B cell (primary cell): ENCODE measurements at regions not wholly inside any gene's neighbourhood (a gene's known extent, or its start where the extent isn't known, plus 50 kb on each side); places are given as distances from the start of the nearest gene placed in this dataset.

Experiments
- ATAC-seq: fragments of 200-7000 bp; cut with Tn5 transposase; one replicate; pipeline ENCODE4 v1.10.0; 2021; ENCODE audit warnings: low read depth, mild to moderate bottlenecking, moderate number of reproducible peaks, moderate library complexity
- CTCF ChIA-PET: fragments of 350-600 bp; sonication (Branson Sonifier 250); formaldehyde crosslinking; loops from one replicate; lab custom pipeline; 2021; ENCODE audit warnings: antibody characterized with exemption, inconsistent platforms; lab: Charles Lee
- POLR2A ChIA-PET: fragments of 350-600 bp; sonication (Branson Sonifier 250); formaldehyde crosslinking; loops from one replicate; lab custom pipeline; 2021; ENCODE audit warnings: antibody characterized with exemption; lab: Charles Lee
- DNase-seq: peaks from one replicate; pipeline ENCODE4 v3.0.0; 2013
- H2AFZ ChIP-seq: 2 replicates; pipeline ENCODE4 v1.6.1; 2012; ENCODE audit warnings: mild to moderate bottlenecking, low read depth, low read length; ENCODE audit not compliant: insufficient read depth, poor library complexity, severe bottlenecking
- H3K27ac ChIP-seq, 2 donors: 1 replicate in 1 of 2; 2 replicates in 1 of 2; pipeline ENCODE4 v1.5.1; 2012 to 2013; ENCODE audit warnings: low read length in 2 of 2, mild to moderate bottlenecking in 2 of 2, moderate library complexity in 1 of 2
- H3K27me3 ChIP-seq, 4 experiments: fragments of 200-600 bp in 1 of 4; sonication (generic) in 1 of 4; replicated peaks in 1 of 4; 1 replicate in 2 of 4; 2 replicates in 2 of 4; pipeline versions ENCODE4 v1.6.1 to v1.7.0; 2013 to 2016; ENCODE audit warnings: low read length in 3 of 4, mild to moderate bottlenecking in 2 of 4, mixed read lengths in 1 of 4, moderate library complexity in 1 of 4; ENCODE audit not compliant: insufficient read depth in 4 of 4, control insufficient read depth in 3 of 4; ENCODE audit errors: control extremely low read depth in 1 of 4
- H3K36me3 ChIP-seq, 2 experiments: replicated peaks in 1 of 2; 1 replicate in 1 of 2; 2 replicates in 1 of 2; pipeline versions ENCODE4 v1.6.1 to v1.7.1; 2013; ENCODE audit warnings: low read length in 1 of 2; ENCODE audit not compliant: insufficient read depth in 2 of 2, control insufficient read depth in 1 of 2; ENCODE audit errors: control extremely low read depth in 1 of 2, extremely low read depth in 1 of 2
- H3K4me1 ChIP-seq, 2 donors: fragments of 200-600 bp in 1 of 2; sonication (generic) in 1 of 2; 1 replicate in 1 of 2; 2 replicates in 1 of 2; pipeline versions ENCODE4 v1.5.1 to v1.6.1; 2013 to 2017; ENCODE audit warnings: low read length in 2 of 2; ENCODE audit not compliant: control insufficient read depth in 2 of 2, insufficient read depth in 2 of 2
- H3K4me2 ChIP-seq: replicated peaks from 2 replicates; pipeline ENCODE3; 2012; ENCODE audit warnings: mild to moderate bottlenecking, low read depth, low read length; ENCODE audit not compliant: poor library complexity, severe bottlenecking
- H3K4me3 ChIP-seq, 5 experiments: fragments of 200-600 bp in 1 of 5; sonication (generic) in 1 of 5; 1 replicate in 3 of 5; 2 replicates in 2 of 5; pipeline versions ENCODE4 v1.5.1 to v1.7.0; 2011 to 2016; ENCODE audit warnings: low read length in 4 of 5, mild to moderate bottlenecking in 4 of 5, low read depth in 2 of 5, control low read depth in 1 of 5, moderate library complexity in 1 of 5; ENCODE audit not compliant: insufficient read depth in 1 of 5; ENCODE audit errors: control extremely low read depth in 1 of 5, extremely low read depth in 1 of 5
- H3K79me2 ChIP-seq: fragments of 200-600 bp; sonication (generic); one replicate; pipeline ENCODE4 v1.6.0; 2016; ENCODE audit warnings: low read length; ENCODE audit not compliant: control insufficient read depth, insufficient read depth
- H3K9ac ChIP-seq: fragments of 200-600 bp; sonication (generic); 2 replicates; pipeline ENCODE4 v1.6.1; 2017; ENCODE audit warnings: mild to moderate bottlenecking, low read length, moderate library complexity
- H3K9me3 ChIP-seq, 3 donors: one replicate each; pipeline versions ENCODE4 v1.6.1 to v1.7.1; 2013; ENCODE audit warnings: low read length in 2 of 3; ENCODE audit not compliant: control insufficient read depth in 2 of 3, insufficient read depth in 1 of 3; ENCODE audit errors: control extremely low read depth in 1 of 3
- H4K20me1 ChIP-seq: 2 replicates; pipeline ENCODE4 v1.6.0; 2012; ENCODE audit warnings: mild to moderate bottlenecking, low read length; ENCODE audit not compliant: insufficient read depth, control insufficient read depth, poor library complexity, severe bottlenecking
- H3K27ac Mint-ChIP-seq: one replicate; pipeline ENCODE4 v1.8.0; 2021; ENCODE audit warnings: mixed read lengths
- H3K27me3 Mint-ChIP-seq: one replicate; pipeline ENCODE4 v1.8.0; 2021; ENCODE audit warnings: mixed read lengths
- H3K4me1 Mint-ChIP-seq: one replicate; pipeline ENCODE4 v1.8.0; 2021; ENCODE audit warnings: mixed read lengths
- H3K4me3 Mint-ChIP-seq: one replicate; pipeline ENCODE4 v1.8.0; 2021; ENCODE audit warnings: mixed read lengths
- H3K9me3 Mint-ChIP-seq: one replicate; pipeline ENCODE4 v1.8.0; 2022; ENCODE audit warnings: mixed read lengths; ENCODE audit not compliant: insufficient read depth
- CTCF ChIP-seq: fragments of 200-600 bp; IDR thresholded peaks from one replicate; pipeline ENCODE4 v1.8.0; 2022; ENCODE audit warnings: antibody characterized with exemption, mild to moderate bottlenecking
- EZH2 ChIP-seq: IDR thresholded peaks from 2 replicates; pipeline ENCODE4 v1.6.1; 2012; ENCODE audit warnings: borderline replicate concordance, low read depth, mild to moderate bottlenecking, moderate library complexity, low read length; ENCODE audit not compliant: insufficient read depth, poor library complexity, severe bottlenecking
- WGBS: methylation state at CpG from one replicate; pipeline ENCODE4 v1.1.5; 2013; ENCODE audit warnings: missing lambda C conversion rate; ENCODE audit not compliant: insufficient coverage; 5-methylcytosine and 5-hydroxymethylcytosine counted together
- intact Hi-C: fragments of 100-400 bp; cut with micrococcal nuclease; formaldehyde crosslinking; loops from one replicate; pipeline ENCODE4 v1.10.0; 2022

- Histone ChIP-seq H3K9ac (no peak overlapping the region), H4K20me1 (no peaks in the 10 kb centered on the region), H3K79me2 (no peaks in the 10 kb centered on the region), H2AFZ (no peak overlapping the region), H3K4me2 (no peak overlapping the region), H3K9me3 (peaks cover 0 to 11% (median 8%) of the 10 kb centered on the region in 3 donors), H3K4me1 (peaks cover 5 to 9% of the 10 kb centered on the region in 2 donors), H3K36me3 (no peaks in the 10 kb centered on the region), H3K27me3 (peaks cover 0 to 5% (median 0%) of the 10 kb centered on the region in 4 experiments), H3K4me3 (no peak overlapping the region), H3K27ac (no peak overlapping the region)
- ChIA-PET CTCF (no interaction called here), POLR2A (no interaction called here)
- TF ChIP-seq EZH2 (no peak), CTCF (no peak)
- Mint-ChIP-seq H3K4me3 (no peak overlapping the region), H3K4me1 (peaks cover 8% of the 10 kb centered on the region), H3K27ac (no peak overlapping the region), H3K9me3 (peaks cover 2% of the 10 kb centered on the region), H3K27me3 (peaks cover 38% of the 10 kb centered on the region)
- ATAC-seq (no peak), DNase-seq (no peak)
- intact Hi-C loops = no loop called here
- WGBS = no CpG with 5 or more reads among the region's 4 CpGs
Measured at GRCh38 chr12:94037444-94037843, 110.9 kb upstream of the PLXNC1 start.

DNA sequence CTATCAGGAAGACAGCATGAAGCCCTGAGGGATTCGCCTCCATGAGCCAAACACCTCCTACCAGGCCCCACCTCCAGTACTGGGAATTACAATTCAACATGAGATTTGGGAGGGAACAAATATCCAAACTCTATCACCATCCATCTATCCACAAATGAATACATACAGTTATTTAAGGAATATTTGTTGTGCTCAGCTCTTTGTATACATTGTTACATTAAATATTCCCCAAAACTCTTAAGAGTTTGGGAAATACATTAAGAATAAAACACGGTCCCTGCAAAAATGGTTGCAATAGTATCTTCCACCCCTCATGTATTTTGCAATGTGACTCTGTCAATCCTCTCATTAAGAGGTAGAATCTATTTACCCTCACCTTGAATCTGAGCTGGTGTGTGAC lies 109.8 kb upstream of the PLXNC1 start:
- no CpG with 5 or more reads among the region's 2 CpGs for WGBS

More for the DNA sequence above, 109.8 kb upstream of the PLXNC1 start:
- POLR2A ChIA-PET = no interaction called here
- no peaks in the 10 kb centered on the region for H3K36me3 ChIP-seq
- ATAC-seq = no peak
- peaks cover 0 to 11% (median 8%) of the 10 kb centered on the region in 3 donors for H3K9me3 ChIP-seq
- Mint-ChIP-seq H3K27ac (no peak overlapping the region), H3K9me3 (peaks cover 2% of the 10 kb centered on the region), H3K4me3 (no peak overlapping the region), H3K27me3 (peaks cover 28% of the 10 kb centered on the region), H3K4me1 (peaks cover 8% of the 10 kb centered on the region)
- no peak overlapping the region for H2AFZ ChIP-seq
- H3K9ac ChIP-seq = no peak overlapping the region
- DNase-seq = no peak
- CTCF ChIA-PET = no interaction called here
- no peaks in the 10 kb centered on the region for H3K79me2 ChIP-seq
- TF ChIP-seq CTCF (no peak), EZH2 (no peak)
- peaks cover 5 to 9% of the 10 kb centered on the region in 2 donors for H3K4me1 ChIP-seq
- H3K27ac ChIP-seq = no peak overlapping the region
- no peak overlapping the region for H3K4me3 ChIP-seq
- H4K20me1 ChIP-seq = no peaks in the 10 kb centered on the region
- intact Hi-C loops = no loop called here
- H3K27me3 ChIP-seq = peaks cover 0 to 5% (median 0%) of the 10 kb centered on the region in 4 experiments
- no peak overlapping the region for H3K4me2 ChIP-seq
